HG02970 (cell line): ENCODE measurements at regions not wholly inside any gene's neighbourhood (a gene's known extent, or its start where the extent isn't known, plus 50 kb on each side); places are given as distances from the start of the nearest gene placed in this dataset.
"Not testable (repeated sequence)": the region's sequence is repeated elsewhere in the genome, so short reads cannot be mapped to it uniquely, and the experiment has no call there.

Source experiments
- ATAC-seq: cut with Tn5 transposase; IDR thresholded peaks from one replicate; pipeline ENCODE4 v1.9.1; 2021; ENCODE audit warnings: mild to moderate bottlenecking, moderate library complexity, moderate number of reproducible peaks; ENCODE audit not compliant: unreplicated experiment, low FRiP score

GRCh38 chr12:9543341-9543740 is 64.4 kb downstream of the KLRB1 start:
- ATAC-seq = not testable (repeated sequence)

GRCh38 chr12:9542827-9543226 is 64.9 kb downstream of the KLRB1 start:
- not testable (repeated sequence) for ATAC-seq

GRCh38 chr12:9515925-9516324 is 91.8 kb downstream of the KLRB1 start:
- not testable (repeated sequence) for ATAC-seq

- not testable (repeated sequence) for ATAC-seq
These were observed 95.0 kb downstream of the KLRB1 start for GRCh38 chr12:9512695-9513094.

- ATAC-seq = not testable (repeated sequence)
These were observed 97.2 kb downstream of the KLRB1 start for GRCh38 chr12:9510392-9511011.

GRCh38 chr12:9509464-9510161 is 98.1 kb downstream of the KLRB1 start:
- no peak for ATAC-seq

- ATAC-seq = no peak
These were observed 101.0 kb downstream of the KLRB1 start for GRCh38 chr12:9506746-9507145.

- not testable (repeated sequence) for ATAC-seq
These were observed 104.3 kb downstream of the KLRB1 start for GRCh38 chr12:9503384-9503783.

GRCh38 chr12:9502845-9503244 is 104.9 kb downstream of the KLRB1 start:
- ATAC-seq = not testable (repeated sequence)

- not testable (repeated sequence) for ATAC-seq
These were observed 114.4 kb downstream of the KLRB1 start for GRCh38 chr12:9493325-9493724.

- ATAC-seq = not testable (repeated sequence)
These were observed 126.4 kb downstream of the KLRB1 start for GRCh38 chr12:9481289-9481688.

- not testable (repeated sequence) for ATAC-seq
These were observed 133.5 kb downstream of the KLRB1 start for GRCh38 chr12:9474197-9474596.

GRCh38 chr12:9473638-9474037 is 134.1 kb downstream of the KLRB1 start:
- ATAC-seq = not testable (repeated sequence)

GRCh38 chr12:9471501-9471900 is 136.2 kb downstream of the KLRB1 start:
- ATAC-seq = not testable (repeated sequence)

- ATAC-seq = not testable (repeated sequence)
These were observed 137.3 kb downstream of the KLRB1 start for GRCh38 chr12:9470367-9470766.

GRCh38 chr12:9469956-9470355 is 137.8 kb downstream of the KLRB1 start:
- ATAC-seq = not testable (repeated sequence)

GRCh38 chr12:9469463-9469862 is 138.3 kb downstream of the KLRB1 start:
- not testable (repeated sequence) for ATAC-seq

GRCh38 chr12:9468998-9469397 is 138.7 kb downstream of the KLRB1 start:
- not testable (repeated sequence) for ATAC-seq

GRCh38 chr12:9468144-9468543 is 139.6 kb downstream of the KLRB1 start:
- not testable (repeated sequence) for ATAC-seq

- ATAC-seq = no peak
These were observed 143.3 kb downstream of the KLRB1 start for GRCh38 chr12:9464408-9464807.

- not testable (repeated sequence) for ATAC-seq
These were observed 152.2 kb downstream of the KLRB1 start for GRCh38 chr12:9455516-9455915.

GRCh38 chr12:9454021-9454420 is 153.7 kb downstream of the KLRB1 start:
- not testable (repeated sequence) for ATAC-seq
